ENCODE measurements at regions not wholly inside any gene's neighbourhood (a gene's known extent, or its start where the extent isn't known, plus 50 kb on each side); places are given as distances from the start of the nearest gene placed in this dataset.

DNA sequence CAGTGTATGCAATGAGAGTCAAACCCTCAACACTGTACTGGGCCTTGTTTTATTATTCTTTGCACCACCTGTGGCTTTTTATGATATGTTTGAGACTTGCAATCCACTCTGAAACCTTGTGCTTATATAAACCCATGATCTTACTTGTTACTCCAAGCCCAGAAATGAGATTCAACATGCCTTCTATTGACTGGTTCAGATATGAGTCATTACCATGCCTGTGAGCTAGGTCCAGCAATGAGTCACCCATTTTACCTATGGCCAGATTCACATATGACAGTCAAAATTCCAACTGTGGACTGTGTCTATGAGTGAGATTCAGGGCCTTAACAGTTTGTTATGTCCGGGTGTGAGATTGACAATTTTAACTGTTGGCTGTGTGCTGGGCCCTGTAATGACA lies 1846.1 kb downstream of the TP53TG3F start:
- Mint-ChIP-seq H3K4me1 (no peaks in the 10 kb centered on the region), H3K36me3 (ENCODE audit: insufficient read depth in 1 of 3, low read depth in 3 of 3) (peaks cover 4 to 16% (median 14%) of the 10 kb centered on the region in 3 experiments; a peak in 5 of 7 replicates), H3K4me3 (no peak overlapping the region), H3K27ac (no peak overlapping the region), H3K9me3 (peaks cover 95 to 96% of the 10 kb centered on the region in 2 experiments), H3K27me3 (ENCODE audit: low read depth) (no peaks in the 10 kb centered on the region)
- H3K9me3 ChIP-seq (ENCODE audit: control insufficient read depth, low read depth, low read length), result peaks cover 99% of the 10 kb centered on the region
- H3K27ac ChIP-seq (ENCODE audit: insufficient read length, low read depth, low read length), result no peak overlapping the region
- no peaks in the 10 kb centered on the region for H4K20me1 ChIP-seq (ENCODE audit: control insufficient read depth, insufficient read depth, insufficient read length)
- H3K79me1 ChIP-seq (ENCODE audit: insufficient read depth, low read depth, low read length, poor library complexity, severe bottlenecking), result no peaks in the 10 kb centered on the region
- no peak overlapping the region for H3K18ac ChIP-seq (ENCODE audit: insufficient read length, low read depth, low read length)
- H2BK15ac ChIP-seq (ENCODE audit: low read depth, low read length), result no peak overlapping the region
- H2AK5ac ChIP-seq (ENCODE audit: insufficient read length, low read length), result no peak overlapping the region
- no peaks in the 10 kb centered on the region for H3K23me2 ChIP-seq (ENCODE audit: insufficient read length, low read depth, low read length, poor library complexity, severe bottlenecking)
- no peaks in the 10 kb centered on the region for H3K4me1 ChIP-seq (ENCODE audit: insufficient read depth, low read length)
- H2AFZ ChIP-seq (ENCODE audit: low read length), result no peak overlapping the region
- TF ChIP-seq, protein P1, sequence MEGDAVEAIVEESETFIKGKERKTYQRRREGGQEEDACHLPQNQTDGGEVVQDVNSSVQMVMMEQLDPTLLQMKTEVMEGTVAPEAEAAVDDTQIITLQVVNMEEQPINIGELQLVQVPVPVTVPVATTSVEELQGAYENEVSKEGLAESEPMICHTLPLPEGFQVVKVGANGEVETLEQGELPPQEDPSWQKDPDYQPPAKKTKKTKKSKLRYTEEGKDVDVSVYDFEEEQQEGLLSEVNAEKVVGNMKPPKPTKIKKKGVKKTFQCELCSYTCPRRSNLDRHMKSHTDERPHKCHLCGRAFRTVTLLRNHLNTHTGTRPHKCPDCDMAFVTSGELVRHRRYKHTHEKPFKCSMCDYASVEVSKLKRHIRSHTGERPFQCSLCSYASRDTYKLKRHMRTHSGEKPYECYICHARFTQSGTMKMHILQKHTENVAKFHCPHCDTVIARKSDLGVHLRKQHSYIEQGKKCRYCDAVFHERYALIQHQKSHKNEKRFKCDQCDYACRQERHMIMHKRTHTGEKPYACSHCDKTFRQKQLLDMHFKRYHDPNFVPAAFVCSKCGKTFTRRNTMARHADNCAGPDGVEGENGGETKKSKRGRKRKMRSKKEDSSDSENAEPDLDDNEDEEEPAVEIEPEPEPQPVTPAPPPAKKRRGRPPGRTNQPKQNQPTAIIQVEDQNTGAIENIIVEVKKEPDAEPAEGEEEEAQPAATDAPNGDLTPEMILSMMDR (conservative IDR thresholded peaks at IDR 0.05), result no peak
- no peak overlapping the region for H4K8ac ChIP-seq (replicated peaks; ENCODE audit: insufficient read length, low read depth, low read length)
- no peak overlapping the region for H3K4me2 ChIP-seq (ENCODE audit: insufficient read depth, insufficient read length, low read length)
- H4K91ac ChIP-seq (ENCODE audit: insufficient read length, low read depth, low read length), result no peak overlapping the region
- H3T11ph ChIP-seq (ENCODE audit: low read length), result no peak overlapping the region
- H3K14ac ChIP-seq (ENCODE audit: insufficient read depth, low read length), result no peak overlapping the region
- H3K23ac ChIP-seq (ENCODE audit: insufficient read length, low read depth, low read length), result no peak overlapping the region
- H4K5ac ChIP-seq (ENCODE audit: insufficient read length, low read depth, low read length), result no peak overlapping the region
- H3K27me3 ChIP-seq (ENCODE audit: insufficient read depth, low read length), result no peaks in the 10 kb centered on the region; the same call in 1 of the 2 replicates
- H3K4ac ChIP-seq (ENCODE audit: low read depth, low read length), result no peak overlapping the region
- no peak overlapping the region for H2BK20ac ChIP-seq (ENCODE audit: low read depth, low read length, poor library complexity, severe bottlenecking)
- no peak overlapping the region for H2BK5ac ChIP-seq (ENCODE audit: insufficient read length, low read length)
- no CpG with 5 or more reads among the region's 1 CpG for WGBS (ENCODE audit: extremely low coverage, insufficient read length, low lambda C conversion rate)
- H3K56ac ChIP-seq (ENCODE audit: insufficient read length, low read depth, low read length), result no peak overlapping the region
- DNase-seq, result no peak
- H3K79me2 ChIP-seq (ENCODE audit: insufficient read depth, low read length), result no peaks in the 10 kb centered on the region
- H2BK12ac ChIP-seq (ENCODE audit: insufficient read length, low read depth, low read length), result no peak overlapping the region
- H2BK120ac ChIP-seq (ENCODE audit: low read depth, low read length, poor library complexity, severe bottlenecking), result no peak overlapping the region
- no peak overlapping the region for H3K9ac ChIP-seq (ENCODE audit: extremely low read depth, insufficient read length, low read length)

Data from H9 (cell line).